HFF-Myc (cell line): ENCODE measurements at regions not wholly inside any gene's neighbourhood (a gene's known extent, or its start where the extent isn't known, plus 50 kb on each side); places are given as distances from the start of the nearest gene placed in this dataset.

Source experiments
- DNase-seq: peaks from one replicate; pipeline ENCODE4 v3.0.0-alpha.2; 2011; ENCODE audit warnings: low read depth; ENCODE audit errors: extremely low read depth
- H3K4me3 ChIP-seq: replicated peaks from 2 replicates; pipeline ENCODE4 v1.5.1; 2011; ENCODE audit warnings: low read depth, mild to moderate bottlenecking, control low read depth, low read length
- CTCF ChIP-seq: IDR thresholded peaks from 2 replicates; pipeline ENCODE4 v1.5.1; 2012; ENCODE audit warnings: mild to moderate bottlenecking, low read depth, low read length, control low read depth; ENCODE audit errors: missing control alignments

DNA sequence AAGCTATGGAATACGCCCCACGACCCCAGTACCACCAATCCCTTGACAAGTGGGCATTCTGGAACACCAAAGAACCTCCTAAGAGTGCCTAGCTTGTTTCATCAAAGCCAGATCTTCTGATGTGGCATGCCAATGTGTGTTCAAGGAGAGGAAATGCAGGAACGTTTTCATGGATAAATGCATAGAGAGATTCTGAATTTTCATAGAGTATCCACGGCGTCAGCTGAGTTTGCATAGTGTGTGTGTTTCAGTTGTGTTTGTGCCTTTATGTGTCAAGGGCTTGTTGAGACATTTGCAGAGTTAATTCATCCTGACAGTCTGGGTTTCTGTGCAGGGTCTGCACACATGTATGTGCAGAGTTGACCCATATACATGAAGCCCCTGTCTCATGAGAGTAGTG, 172.7 kb upstream of the LRFN2 start:
- no peak for DNase-seq
- H3K4me3 ChIP-seq = no peak overlapping the region
- TF ChIP-seq CTCF = no peak

DNA sequence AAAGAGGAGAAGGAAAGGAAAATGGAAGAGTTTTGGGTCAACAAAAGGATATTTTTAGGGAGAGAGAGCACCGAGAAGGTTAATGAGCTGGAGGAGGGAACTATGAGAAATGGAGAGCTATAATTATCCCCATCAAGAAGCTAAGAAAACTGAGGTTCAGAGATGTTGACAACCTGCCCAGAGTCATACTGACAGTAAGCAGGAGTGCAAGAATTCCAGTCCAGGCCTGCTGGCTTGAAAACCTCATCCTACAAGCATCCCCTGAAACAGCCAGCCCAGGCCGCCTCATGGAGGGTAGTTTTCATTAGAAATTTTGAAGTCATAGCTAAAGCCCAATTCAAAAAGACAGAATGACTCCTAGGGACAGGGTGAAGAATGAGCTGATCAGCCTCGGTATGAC, 172.1 kb upstream of the LRFN2 start:
- DNase-seq = no peak
- no peak for TF ChIP-seq CTCF
- no peak overlapping the region for H3K4me3 ChIP-seq

DNA sequence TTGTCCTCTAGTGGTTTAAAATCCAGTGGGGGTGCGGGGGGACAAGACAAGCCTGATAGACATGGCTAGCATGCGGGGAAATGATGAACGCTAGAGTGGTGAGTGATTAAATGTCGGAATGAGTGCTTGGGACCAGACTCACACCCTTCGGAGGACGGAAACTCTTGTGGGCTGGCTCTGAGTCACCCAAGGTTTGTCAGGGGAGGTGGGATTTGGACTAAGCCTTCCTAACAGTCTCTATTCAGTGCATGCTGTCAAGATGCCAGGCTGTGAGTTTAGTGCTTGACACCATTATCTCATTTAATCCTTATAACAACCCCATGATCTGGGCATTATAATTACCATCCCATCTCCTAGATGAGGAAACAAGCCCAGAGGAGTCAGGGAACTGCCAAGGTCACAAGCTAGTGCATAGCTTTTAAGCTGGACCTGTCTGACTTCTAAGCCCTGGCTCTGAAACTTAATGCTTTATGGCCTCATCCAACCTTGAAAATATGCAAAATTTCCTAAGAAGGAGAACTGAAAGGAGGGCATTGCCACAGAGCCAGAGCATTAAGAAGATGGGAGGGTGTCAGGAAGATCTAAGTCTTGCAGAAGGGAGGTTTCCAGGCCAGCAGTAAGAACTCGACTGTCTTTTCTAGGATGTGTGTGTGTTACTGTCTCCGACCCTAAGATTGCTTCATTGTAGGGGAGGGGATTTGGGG, 168.7 kb upstream of the LRFN2 start:
- no peak for TF ChIP-seq CTCF
- DNase-seq = no peak
- H3K4me3 ChIP-seq = no peak overlapping the region

GRCh38 chr6:40755046-40755681, 168.0 kb upstream of the LRFN2 start:
- no peak for DNase-seq
- H3K4me3 ChIP-seq = no peak overlapping the region
- TF ChIP-seq CTCF = no peak

- H3K4me3 ChIP-seq = no peak overlapping the region
- no peak for DNase-seq
- TF ChIP-seq CTCF = no peak
Observed at GRCh38 chr6:40754461-40755045, 167.4 kb upstream of the LRFN2 start.

DNA sequence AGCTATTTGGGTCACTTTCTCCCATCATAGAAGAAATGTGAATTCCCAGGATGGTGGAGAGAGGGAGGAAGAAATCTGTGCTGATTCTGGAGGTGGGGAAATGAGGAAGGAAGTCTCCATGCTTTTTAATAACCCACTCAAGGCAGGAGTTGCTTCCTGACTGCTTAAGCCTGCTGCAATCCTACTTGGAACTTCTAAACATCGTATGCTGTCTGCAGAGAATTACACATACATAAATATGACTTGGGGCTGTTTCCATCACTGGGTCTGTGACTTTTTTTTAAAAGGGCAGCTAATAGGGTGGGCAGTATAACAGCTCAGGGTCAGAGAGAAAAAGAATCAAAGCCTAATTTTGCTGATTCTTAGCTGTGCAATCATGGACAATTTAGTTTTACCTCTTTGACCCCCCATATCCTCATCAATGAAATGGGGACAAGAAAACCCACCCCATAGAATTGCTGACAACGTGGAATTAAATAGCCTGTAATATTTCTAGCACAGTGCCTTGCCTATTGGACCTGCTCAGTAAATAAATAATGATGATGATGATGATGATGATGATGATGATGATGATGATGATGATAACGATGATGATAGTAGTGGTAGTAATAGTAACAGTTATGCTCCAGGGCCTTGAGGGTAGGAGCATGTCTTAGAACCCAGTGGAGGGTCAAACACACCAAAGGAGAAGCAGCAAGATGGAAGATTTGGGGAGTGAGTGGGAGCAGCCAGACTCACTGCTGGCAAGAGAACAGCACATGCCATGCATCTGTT, 166.7 kb upstream of the LRFN2 start:
- no peak overlapping the region for H3K4me3 ChIP-seq
- no peak for TF ChIP-seq CTCF
- DNase-seq = no peak
